ENCODE measurements at regions not wholly inside any gene's neighbourhood (a gene's known extent, or its start where the extent isn't known, plus 50 kb on each side); places are given as distances from the start of the nearest gene placed in this dataset.
"Not testable (repeated sequence)": the region's sequence is repeated elsewhere in the genome, so short reads cannot be mapped to it uniquely, and the experiment has no call there.

- DNase-seq: no peak
These were observed 114.6 kb upstream of the FOXQ1 start for GRCh38 chr6:1197309-1197708.

GRCh38 chr6:1191141-1191630 lies 120.7 kb upstream of the FOXQ1 start:
- no peak for DNase-seq

GRCh38 chr6:1190366-1190765 lies 121.5 kb upstream of the FOXQ1 start:
- DNase-seq: peak; percentile 58

- DNase-seq: no peak
These were observed 123.7 kb upstream of the FOXQ1 start for GRCh38 chr6:1188199-1188598.

- DNase-seq: no peak
These were observed 124.4 kb upstream of the FOXQ1 start for GRCh38 chr6:1187293-1188131.

GRCh38 chr6:1184318-1184717 lies 127.6 kb upstream of the FOXQ1 start:
- DNase-seq: no peak

GRCh38 chr6:1182722-1183521 lies 129.0 kb upstream of the FOXQ1 start:
- no peak for DNase-seq

- DNase-seq: no peak
These were observed 129.8 kb upstream of the FOXQ1 start for GRCh38 chr6:1181939-1182605.

- DNase-seq: no peak
These were observed 132.1 kb upstream of the FOXQ1 start for GRCh38 chr6:1179571-1180459.

- DNase-seq: no peak
These were observed 133.3 kb upstream of the FOXQ1 start for GRCh38 chr6:1178590-1178989.

- no peak for DNase-seq
These were observed 135.3 kb upstream of the FOXQ1 start for GRCh38 chr6:1176567-1176966.

- DNase-seq: no peak
These were observed 136.0 kb upstream of the FOXQ1 start for GRCh38 chr6:1175877-1176276.

- no peak for DNase-seq
These were observed 141.1 kb upstream of the FOXQ1 start for GRCh38 chr6:1170794-1171193.

- DNase-seq: no peak
These were observed 147.3 kb upstream of the FOXQ1 start for GRCh38 chr6:1164600-1164999.

- DNase-seq: no peak
These were observed 148.4 kb upstream of the FOXQ1 start for GRCh38 chr6:1163501-1163900.

GRCh38 chr6:1162367-1163275 lies 149.3 kb upstream of the FOXQ1 start:
- no peak for DNase-seq

GRCh38 chr6:1156411-1156810 lies 155.5 kb upstream of the FOXQ1 start:
- not testable (repeated sequence) for DNase-seq

- no peak for DNase-seq
These were observed 158.1 kb upstream of the FOXQ1 start for GRCh38 chr6:1153696-1154245.

GRCh38 chr6:1146500-1146899 lies 165.4 kb upstream of the FOXQ1 start:
- DNase-seq: no peak

GRCh38 chr6:1145768-1146218 lies 166.1 kb upstream of the FOXQ1 start:
- DNase-seq: no peak
